Activated CD8-positive, alpha-beta memory T cell treated with anti-CD3 and anti-CD28 coated beads, Interleukin-2, amount 10 ng/mL, durations not matched to agents 7 days and 5 days (primary cell): ENCODE measurements at regions not wholly inside any gene's neighbourhood (a gene's known extent, or its start where the extent isn't known, plus 50 kb on each side); places are given as distances from the start of the nearest gene placed in this dataset.

Experiments used
- ATAC-seq: fragments of 150-1000 bp; cut with Tn5 transposase; one replicate; pipeline ENCODE4 v1.10.0; 2021; ENCODE audit warnings: moderate library complexity
- CTCF ChIA-PET: fragments of 350-600 bp; sonication (Branson Sonifier 250); formaldehyde crosslinking; loops from one replicate; lab custom pipeline; 2021; ENCODE audit warnings: antibody characterized with exemption; lab: Charles Lee
- DNase-seq: peaks from one replicate; pipeline ENCODE4 v3.0.0-alpha.2; 2020
- H3K27ac Mint-ChIP-seq: one replicate; pipeline ENCODE4 v1.8.0; 2021; ENCODE audit warnings: mild to moderate bottlenecking, mixed read lengths
- H3K27me3 Mint-ChIP-seq: one replicate; pipeline ENCODE4 v1.8.0; 2021; ENCODE audit warnings: mixed read lengths
- H3K36me3 Mint-ChIP-seq: one replicate; pipeline ENCODE4 v1.8.0; 2021; ENCODE audit warnings: mild to moderate bottlenecking, mixed read lengths
- H3K4me1 Mint-ChIP-seq: one replicate; pipeline ENCODE4 v1.8.0; 2021; ENCODE audit warnings: mixed read lengths
- H3K4me3 Mint-ChIP-seq: one replicate; pipeline ENCODE4 v1.8.0; 2021; ENCODE audit warnings: mild to moderate bottlenecking, moderate library complexity, mixed read lengths
- H3K9me3 Mint-ChIP-seq: one replicate; pipeline ENCODE4 v1.8.0; 2022; ENCODE audit warnings: low read depth, mixed read lengths

DNA sequence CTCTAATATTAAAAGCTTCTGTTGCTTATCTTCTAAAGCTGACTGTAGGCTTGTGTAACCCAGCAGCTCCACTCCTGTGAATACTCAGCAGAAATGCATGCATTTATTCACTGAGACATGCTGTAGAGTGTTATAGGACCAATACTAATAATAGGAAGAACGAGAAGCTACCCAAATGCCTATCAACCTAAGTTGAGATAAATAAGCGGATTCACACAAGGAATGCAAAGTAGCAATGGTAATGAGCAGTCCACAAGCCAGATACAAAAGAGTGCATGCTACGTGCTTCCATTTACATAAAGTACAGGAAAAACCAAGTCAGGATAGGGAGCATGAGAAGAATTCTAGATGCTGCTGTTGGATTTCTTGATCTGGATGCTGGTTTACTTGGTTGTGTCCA is 155.9 kb downstream of the AASDH start:
- Mint-ChIP-seq H3K27me3 (peaks cover 21% of the 10 kb centered on the region), H3K36me3 (no peaks in the 10 kb centered on the region), H3K9me3 (no peaks in the 10 kb centered on the region), H3K4me3 (no peak overlapping the region), H3K27ac (no peak overlapping the region), H3K4me1 (no peaks in the 10 kb centered on the region)
- CTCF ChIA-PET, result no interaction called here
- no peak for ATAC-seq
- no peak for DNase-seq

DNA sequence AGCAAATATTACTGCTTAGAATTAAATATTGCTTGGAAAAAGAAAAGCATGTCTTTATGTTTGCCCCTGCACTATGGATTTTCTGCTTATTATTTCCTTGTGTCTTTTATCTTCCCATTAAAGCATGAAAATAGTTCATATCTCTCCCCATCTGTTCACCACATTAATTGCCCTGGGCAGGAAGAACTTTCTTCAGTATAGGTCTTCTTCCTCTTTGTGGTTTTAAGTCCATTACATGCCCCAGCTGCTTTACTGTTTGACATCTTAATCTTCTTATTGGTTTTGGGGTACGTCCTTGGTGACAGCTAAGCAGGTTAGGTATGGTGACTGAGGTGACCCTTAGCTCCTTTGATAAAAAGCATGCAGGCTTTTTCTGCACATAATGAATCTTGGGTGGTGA is 157.3 kb downstream of the AASDH start:
- H3K4me3 Mint-ChIP-seq, result no peak overlapping the region
- H3K27ac Mint-ChIP-seq, result no peak overlapping the region
- CTCF ChIA-PET, result no interaction called here
- ATAC-seq (no peak), DNase-seq (no peak)
- peaks cover 8% of the 10 kb centered on the region for H3K27me3 Mint-ChIP-seq
- H3K36me3 Mint-ChIP-seq, result no peaks in the 10 kb centered on the region
- H3K9me3 Mint-ChIP-seq, result no peaks in the 10 kb centered on the region
- H3K4me1 Mint-ChIP-seq, result no peaks in the 10 kb centered on the region

DNA sequence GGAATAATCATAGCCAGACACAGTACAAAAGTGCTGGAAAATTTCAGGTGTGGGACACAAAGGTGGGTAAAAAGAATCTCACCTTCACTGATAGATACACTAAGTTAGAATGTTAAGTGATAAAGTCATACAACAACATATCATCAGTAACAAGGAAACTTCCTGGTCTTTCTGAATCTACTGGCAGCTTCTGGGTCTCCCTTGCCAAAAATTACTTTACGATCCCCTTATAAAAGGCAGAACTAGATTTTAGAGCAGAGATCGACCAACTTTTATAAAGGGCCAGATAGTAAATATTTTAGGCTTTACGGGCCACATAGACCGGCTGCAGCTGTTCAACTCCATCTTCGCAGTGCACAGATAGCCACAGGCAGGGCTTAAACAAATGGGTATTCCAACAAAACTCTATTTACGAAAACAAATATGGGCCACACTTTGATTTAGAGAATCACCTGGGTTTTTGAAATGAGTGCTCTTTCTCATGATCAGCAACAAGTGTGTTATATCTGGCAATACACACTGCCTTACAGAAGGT is 159.9 kb downstream of the AASDH start:
- Mint-ChIP-seq H3K27ac (no peak overlapping the region), H3K9me3 (no peaks in the 10 kb centered on the region), H3K27me3 (peaks cover 5% of the 10 kb centered on the region), H3K36me3 (no peaks in the 10 kb centered on the region), H3K4me3 (no peak overlapping the region), H3K4me1 (no peaks in the 10 kb centered on the region)
- ATAC-seq (no peak), DNase-seq (no peak)
- CTCF ChIA-PET, result no interaction called here

DNA sequence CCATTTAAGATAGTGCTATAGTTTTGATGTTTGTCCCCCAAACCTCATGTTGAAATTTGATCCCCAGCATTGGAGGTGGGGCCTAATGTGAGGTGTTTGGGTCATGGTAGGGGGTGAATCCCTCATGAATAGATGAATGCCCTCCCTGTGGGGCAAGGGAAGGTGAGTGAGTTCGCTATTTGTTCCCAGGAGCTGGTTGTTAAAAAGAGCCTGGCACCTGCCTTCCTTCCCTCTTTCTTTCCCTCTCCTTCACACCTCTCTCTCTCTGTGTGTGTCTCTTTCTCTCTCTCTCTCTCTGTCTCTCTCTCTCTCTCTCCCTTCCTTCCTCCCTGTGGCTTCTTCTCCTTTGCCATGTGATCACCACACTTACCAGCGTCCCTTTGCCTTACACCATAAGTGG is 160.7 kb downstream of the AASDH start:
- H3K4me1 Mint-ChIP-seq, result no peaks in the 10 kb centered on the region
- no peaks in the 10 kb centered on the region for H3K36me3 Mint-ChIP-seq
- peaks cover 5% of the 10 kb centered on the region for H3K27me3 Mint-ChIP-seq
- no peak overlapping the region for H3K4me3 Mint-ChIP-seq
- no peak overlapping the region for H3K27ac Mint-ChIP-seq
- no peaks in the 10 kb centered on the region for H3K9me3 Mint-ChIP-seq
- CTCF ChIA-PET, result no interaction called here
- no peak for ATAC-seq
- no peak for DNase-seq

DNA sequence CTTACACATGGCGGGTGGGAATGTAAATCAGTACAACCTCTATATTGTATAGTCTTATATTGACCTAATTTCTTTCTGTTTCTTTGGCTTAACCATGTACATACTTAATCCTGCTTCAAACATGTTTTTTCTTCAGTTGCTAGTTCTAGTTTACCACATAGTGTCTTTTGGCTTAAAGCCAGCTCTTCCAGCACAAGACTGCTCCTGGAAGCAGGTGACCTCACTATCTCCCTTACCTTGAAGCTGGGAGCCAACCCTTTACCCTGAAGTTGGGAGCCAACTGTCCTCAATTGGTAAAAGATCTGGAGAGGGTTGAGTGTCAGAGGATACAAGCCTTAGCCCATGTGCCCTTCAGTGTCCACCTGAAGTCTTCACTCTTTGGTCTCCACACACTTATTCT is 162.7 kb downstream of the AASDH start:
- CTCF ChIA-PET, result no interaction called here
- H3K4me3 Mint-ChIP-seq, result no peak overlapping the region
- no peak overlapping the region for H3K27ac Mint-ChIP-seq
- no peaks in the 10 kb centered on the region for H3K36me3 Mint-ChIP-seq
- peaks cover 8% of the 10 kb centered on the region for H3K27me3 Mint-ChIP-seq
- no peaks in the 10 kb centered on the region for H3K9me3 Mint-ChIP-seq
- H3K4me1 Mint-ChIP-seq, result no peaks in the 10 kb centered on the region
- DNase-seq (no peak), ATAC-seq (no peak)

DNA sequence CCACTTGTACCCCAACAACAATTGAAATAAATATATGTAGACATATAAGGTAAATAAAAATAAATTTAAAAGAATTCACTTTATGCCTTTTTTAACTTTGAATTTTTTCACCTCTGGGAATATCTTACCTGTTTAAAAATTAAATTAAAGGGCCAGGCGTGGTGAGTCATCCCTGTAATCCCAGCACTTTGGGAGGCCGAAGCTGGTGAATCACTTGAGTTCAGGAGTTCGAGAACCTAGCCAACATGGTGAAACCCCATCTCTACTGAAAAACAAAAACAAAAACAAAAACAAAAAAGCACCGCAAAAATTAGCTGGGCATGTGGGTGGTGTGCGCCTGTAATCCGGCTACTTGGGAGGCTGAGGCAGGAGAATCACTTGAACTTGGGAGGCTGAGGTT is 164.8 kb downstream of the AASDH start:
- Mint-ChIP-seq H3K27ac (no peak overlapping the region), H3K4me3 (no peak overlapping the region), H3K4me1 (no peaks in the 10 kb centered on the region), H3K27me3 (peaks cover 10% of the 10 kb centered on the region), H3K9me3 (no peaks in the 10 kb centered on the region), H3K36me3 (no peaks in the 10 kb centered on the region)
- CTCF ChIA-PET, result no interaction called here
- no peak for DNase-seq
- ATAC-seq, result no peak

DNA sequence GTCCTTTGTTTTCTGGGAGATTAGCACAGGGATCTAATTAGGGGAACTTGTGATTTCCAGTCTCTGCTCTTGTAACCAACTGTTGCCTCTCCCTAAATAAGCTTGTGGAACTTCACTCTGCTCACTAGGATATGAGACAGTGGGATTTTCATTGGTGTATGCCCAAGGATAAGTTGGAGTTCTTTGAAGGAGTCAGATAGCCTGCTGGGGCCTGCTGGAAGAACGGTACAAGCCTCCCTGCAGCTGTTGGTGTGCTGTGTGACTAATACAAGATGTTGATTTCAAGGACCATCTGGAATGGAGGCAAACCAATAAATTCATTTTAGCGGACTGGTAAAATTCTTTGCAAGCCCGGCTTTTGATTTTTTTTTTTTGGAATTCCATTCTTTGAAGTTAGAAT is 167.0 kb downstream of the AASDH start:
- Mint-ChIP-seq H3K4me3 (no peak overlapping the region), H3K4me1 (no peaks in the 10 kb centered on the region), H3K27me3 (peaks cover 14% of the 10 kb centered on the region), H3K9me3 (no peaks in the 10 kb centered on the region), H3K27ac (no peak overlapping the region), H3K36me3 (no peaks in the 10 kb centered on the region)
- DNase-seq (no peak), ATAC-seq (no peak)
- CTCF ChIA-PET, result no interaction called here

DNA sequence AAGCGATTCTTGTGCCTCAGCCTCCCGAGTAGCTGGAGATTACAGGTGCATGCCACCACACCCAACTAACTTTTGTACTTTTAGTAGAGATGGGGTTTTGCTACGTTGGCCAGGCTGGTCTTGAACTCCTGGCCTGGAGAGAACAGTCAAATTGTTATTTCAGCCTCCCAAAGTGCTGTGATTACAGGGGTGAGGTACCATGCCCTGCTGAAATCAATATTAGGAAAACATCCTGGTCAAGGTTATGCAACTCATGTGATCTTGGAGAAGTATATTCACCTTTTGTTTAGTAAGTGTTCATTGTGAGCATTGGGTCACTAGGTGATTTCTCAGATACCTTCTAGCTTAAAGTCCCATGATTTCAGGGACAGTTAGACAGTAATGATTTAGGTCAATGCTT is 167.8 kb downstream of the AASDH start:
- H3K4me3 Mint-ChIP-seq, result no peak overlapping the region
- H3K27ac Mint-ChIP-seq, result no peak overlapping the region
- DNase-seq (no peak), ATAC-seq (no peak)
- no peaks in the 10 kb centered on the region for H3K36me3 Mint-ChIP-seq
- H3K4me1 Mint-ChIP-seq, result no peaks in the 10 kb centered on the region
- CTCF ChIA-PET, result no interaction called here
- H3K9me3 Mint-ChIP-seq, result no peaks in the 10 kb centered on the region
- H3K27me3 Mint-ChIP-seq, result peaks cover 14% of the 10 kb centered on the region

DNA sequence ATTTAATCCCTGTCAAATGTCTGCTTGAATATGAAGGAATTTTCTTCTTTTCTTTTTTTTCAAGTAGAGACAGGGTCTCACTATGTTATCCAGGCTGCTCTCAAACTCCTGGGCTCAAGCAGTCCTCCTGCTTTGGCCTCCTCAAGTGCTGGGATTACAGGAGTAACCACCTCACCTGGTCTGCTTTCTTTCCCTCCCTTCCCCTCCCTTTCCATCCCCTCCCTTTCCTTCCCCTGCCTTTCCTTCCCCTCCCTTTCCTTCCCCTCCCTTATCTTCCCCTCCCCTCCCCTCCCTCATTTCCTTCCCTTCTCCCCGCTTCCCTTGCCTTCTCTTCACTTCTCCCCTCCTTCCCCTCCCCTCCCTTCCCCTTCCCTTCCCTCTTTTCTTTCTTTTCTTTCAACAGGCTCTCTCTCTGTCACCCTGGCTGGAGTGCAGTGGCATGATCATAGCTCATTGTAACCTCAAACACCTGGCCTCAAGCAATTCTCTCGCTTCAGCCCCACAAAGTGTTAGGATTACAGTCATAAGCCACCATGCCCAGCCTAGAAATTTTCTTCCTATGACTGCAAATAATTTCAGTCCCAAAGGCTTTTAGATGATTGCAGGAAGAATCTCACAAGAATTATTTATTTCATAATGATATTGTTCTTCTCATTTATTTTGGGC is 168.9 kb downstream of the AASDH start:
- H3K27me3 Mint-ChIP-seq, result peaks cover 14% of the 10 kb centered on the region
- no peaks in the 10 kb centered on the region for H3K4me1 Mint-ChIP-seq
- no peak for ATAC-seq
- CTCF ChIA-PET, result no interaction called here
- no peaks in the 10 kb centered on the region for H3K36me3 Mint-ChIP-seq
- no peak for DNase-seq
- no peak overlapping the region for H3K4me3 Mint-ChIP-seq
- no peaks in the 10 kb centered on the region for H3K9me3 Mint-ChIP-seq
- H3K27ac Mint-ChIP-seq, result no peak overlapping the region

DNA sequence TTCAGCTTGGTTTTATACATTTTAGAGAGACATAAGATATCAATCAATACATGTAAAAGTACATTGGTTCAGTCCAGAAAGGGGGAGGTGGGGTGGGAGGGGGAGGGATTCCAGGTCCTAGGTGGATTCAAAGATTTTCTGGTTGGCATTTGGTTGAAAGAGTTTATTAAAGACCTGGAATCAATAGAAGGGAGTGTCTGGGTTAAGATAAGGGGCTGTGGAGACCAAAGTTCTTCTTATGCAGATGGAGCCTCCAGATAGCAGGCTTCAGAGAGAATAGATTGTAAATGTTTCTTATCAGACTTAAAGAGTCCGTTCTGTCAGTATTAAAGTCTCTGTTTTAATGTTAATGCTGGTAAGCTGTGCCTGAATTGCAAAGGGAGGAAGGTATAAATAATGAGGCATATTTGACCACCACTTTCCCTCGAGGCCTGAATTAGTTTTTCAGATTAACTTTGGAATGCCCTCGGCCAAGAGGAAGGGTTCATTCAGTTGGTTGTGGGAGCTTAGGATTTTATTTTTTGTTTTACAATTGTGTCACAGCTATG is 169.9 kb downstream of the AASDH start:
- Mint-ChIP-seq H3K9me3 (no peaks in the 10 kb centered on the region), H3K27me3 (peaks cover 14% of the 10 kb centered on the region), H3K27ac (no peak overlapping the region), H3K4me1 (no peaks in the 10 kb centered on the region), H3K4me3 (no peak overlapping the region), H3K36me3 (no peaks in the 10 kb centered on the region)
- DNase-seq (no peak), ATAC-seq (no peak)
- CTCF ChIA-PET, result no interaction called here

DNA sequence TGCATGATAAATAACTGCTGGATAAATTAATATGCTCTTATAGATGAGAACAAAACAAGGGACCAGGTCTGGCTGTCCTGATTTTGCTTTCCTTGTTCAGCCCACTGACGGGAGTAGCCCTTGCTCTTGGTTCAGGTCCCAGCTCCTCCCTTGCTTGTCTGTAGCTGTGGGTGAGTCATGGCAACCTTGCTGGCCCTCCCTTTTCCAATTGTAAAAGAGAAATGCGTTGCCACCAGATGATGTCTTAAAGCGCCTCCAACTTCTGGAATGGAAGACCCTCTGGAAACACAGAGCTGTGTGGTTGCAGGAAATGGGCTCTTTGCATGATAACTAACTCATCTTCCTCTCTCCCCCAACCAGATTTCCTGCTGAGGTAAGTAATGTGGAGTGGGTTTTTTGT is 171.4 kb downstream of the AASDH start:
- DNase-seq, result no peak
- Mint-ChIP-seq H3K9me3 (peaks cover 4% of the 10 kb centered on the region), H3K4me1 (no peaks in the 10 kb centered on the region)

DNA sequence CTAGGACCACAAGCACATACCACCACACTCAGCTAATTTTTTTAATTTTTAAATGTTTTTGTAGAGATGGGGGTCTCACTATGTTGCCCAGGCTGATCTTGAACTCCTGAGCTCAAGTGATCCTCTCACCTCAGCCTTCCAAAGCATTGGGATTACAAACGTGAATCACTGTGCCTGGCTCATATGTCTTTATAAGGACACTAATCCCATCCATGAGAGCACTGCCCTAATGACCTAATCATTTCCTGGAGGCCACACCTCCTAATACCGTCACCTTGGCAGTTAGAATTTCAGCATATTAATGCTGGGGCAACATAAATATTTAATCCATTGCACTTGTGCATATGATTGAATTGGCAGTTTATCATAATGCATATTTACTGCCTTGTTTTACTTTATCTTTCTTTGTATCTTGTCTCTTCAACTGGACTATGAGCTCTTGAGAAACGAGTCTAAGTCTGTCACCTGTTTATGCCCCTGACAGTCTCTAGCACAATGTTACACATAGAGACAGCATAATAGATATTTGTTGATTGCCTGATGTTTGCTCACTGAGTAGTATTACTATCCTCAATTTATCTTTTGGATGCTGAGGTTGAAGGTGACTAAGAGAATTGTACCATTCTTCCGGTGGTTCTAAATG is 172.0 kb downstream of the AASDH start:
- Mint-ChIP-seq H3K36me3 (no peaks in the 10 kb centered on the region), H3K27ac (no peak overlapping the region), H3K9me3 (peaks cover 4% of the 10 kb centered on the region), H3K27me3 (peaks cover 10% of the 10 kb centered on the region), H3K4me1 (no peaks in the 10 kb centered on the region), H3K4me3 (no peak overlapping the region)
- ATAC-seq (no peak), DNase-seq (no peak)
- CTCF ChIA-PET, result no interaction called here

More for the DNA sequence above, 171.4 kb downstream of the AASDH start:
- Mint-ChIP-seq H3K27me3 (peaks cover 12% of the 10 kb centered on the region), H3K27ac (no peak overlapping the region), H3K36me3 (no peaks in the 10 kb centered on the region), H3K4me3 (no peak overlapping the region)
- CTCF ChIA-PET, result no interaction called here
- no peak for ATAC-seq

DNA sequence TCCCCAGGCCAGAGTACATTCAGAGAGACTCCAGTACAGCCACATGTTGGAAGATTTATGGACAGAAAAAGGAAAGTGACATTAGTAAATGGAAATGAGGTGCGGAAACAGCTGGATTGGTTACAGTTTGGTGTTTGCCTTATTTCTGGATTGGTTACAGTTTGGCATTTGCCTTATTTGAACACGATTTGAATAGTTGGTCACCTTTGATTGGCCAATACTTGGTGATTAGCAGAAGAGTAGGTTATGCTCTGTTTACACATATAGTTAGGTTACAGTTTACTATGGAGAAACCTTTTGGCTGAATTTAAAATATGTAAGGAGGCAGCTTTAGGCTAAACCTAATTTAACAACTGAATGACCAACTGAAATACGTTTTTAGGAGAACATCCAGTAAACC is 173.7 kb downstream of the AASDH start:
- Mint-ChIP-seq H3K9me3 (peaks cover 4% of the 10 kb centered on the region), H3K4me1 (no peaks in the 10 kb centered on the region), H3K4me3 (no peak overlapping the region), H3K27me3 (peaks cover 12% of the 10 kb centered on the region), H3K27ac (no peak overlapping the region), H3K36me3 (no peaks in the 10 kb centered on the region)
- ATAC-seq (no peak), DNase-seq (no peak)
- CTCF ChIA-PET, result no interaction called here

DNA sequence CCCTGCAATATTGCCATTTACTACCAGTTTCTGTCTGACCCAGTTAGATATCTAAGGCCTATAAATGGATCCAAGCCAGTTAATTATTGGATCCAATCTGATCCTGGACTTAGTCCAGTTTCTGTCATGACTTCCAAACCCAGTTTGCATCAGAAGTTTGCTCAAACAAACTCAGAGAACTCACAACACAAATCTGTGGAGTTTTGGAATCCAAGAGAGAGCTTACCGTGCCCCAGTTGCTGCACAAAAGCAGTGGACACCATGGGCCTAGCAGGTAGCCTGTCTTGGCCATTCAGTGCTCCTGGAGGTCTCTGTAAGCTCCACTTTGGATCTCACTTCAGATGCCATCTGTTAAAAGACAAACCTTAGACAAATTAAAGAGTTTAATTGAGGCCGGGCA is 174.5 kb downstream of the AASDH start:
- ATAC-seq, result no peak

More for the DNA sequence above, 174.5 kb downstream of the AASDH start:
- Mint-ChIP-seq H3K27ac (no peak overlapping the region), H3K9me3 (peaks cover 4% of the 10 kb centered on the region), H3K27me3 (peaks cover 7% of the 10 kb centered on the region), H3K36me3 (no peaks in the 10 kb centered on the region), H3K4me1 (no peaks in the 10 kb centered on the region), H3K4me3 (no peak overlapping the region)
- no peak for DNase-seq
- CTCF ChIA-PET, result no interaction called here
